WTC11 (cell line): ENCODE measurements at regions not wholly inside any gene's neighbourhood (a gene's known extent, or its start where the extent isn't known, plus 50 kb on each side); places are given as distances from the start of the nearest gene placed in this dataset.
"Not testable (repeated sequence)": the region's sequence is repeated elsewhere in the genome, so short reads cannot be mapped to it uniquely, and the experiment has no call there.

Source experiments
- CTCF ChIP-seq: fragments of 200-600 bp; IDR thresholded peaks from 2 replicates; pipeline ENCODE4 v1.8.0; 2022; ENCODE audit warnings: antibody characterized with exemption
- E2F1 ChIP-seq: sonication (generic); formaldehyde crosslinking; IDR thresholded peaks from 2 replicates; pipeline ENCODE4 v1.8.0; 2022; ENCODE audit warnings: mild to moderate bottlenecking, missing genetic modification reagents
- MLX ChIP-seq: sonication (generic); formaldehyde crosslinking; IDR thresholded peaks from 2 replicates; pipeline ENCODE4 v1.8.1; 2023; ENCODE audit warnings: mild to moderate bottlenecking, missing genetic modification reagents, moderate library complexity
- TF ChIP-seq, protein P1 (sequence below): sonication (generic); formaldehyde crosslinking; IDR thresholded peaks from 2 replicates; pipeline ENCODE4 v1.8.0; 2023; ENCODE audit warnings: mild to moderate bottlenecking, missing genetic modification reagents
- TF ChIP-seq, protein P2 (sequence below): sonication (generic); formaldehyde crosslinking; IDR thresholded peaks from 2 replicates; pipeline ENCODE4 v1.8.1; 2022; ENCODE audit warnings: mild to moderate bottlenecking, moderate library complexity, missing genetic modification reagents

DNA sequence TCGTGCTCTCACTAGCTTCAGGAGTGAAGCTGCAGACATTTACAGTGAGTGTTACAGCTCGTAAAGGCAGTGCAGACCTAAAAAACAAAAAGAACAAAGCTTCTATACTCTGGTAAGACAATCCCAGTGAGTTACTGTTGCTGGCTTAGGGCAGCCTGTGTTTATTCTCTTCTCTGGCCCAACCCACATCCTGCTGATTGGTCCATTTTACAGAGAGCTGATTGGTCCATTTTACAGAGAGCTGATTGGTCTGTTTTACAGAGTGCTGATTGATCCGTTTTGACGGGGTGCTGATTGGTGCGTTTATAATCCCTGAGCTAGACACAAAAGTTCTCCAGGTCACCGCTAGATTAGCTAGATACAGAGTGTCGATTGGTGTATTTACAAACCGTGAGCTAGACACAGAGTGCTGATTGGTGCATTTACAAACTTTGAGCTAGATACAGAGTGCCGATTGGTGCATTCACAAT is 158.0 kb downstream of the KLRB1 start:
- TF ChIP-seq, protein P1, sequence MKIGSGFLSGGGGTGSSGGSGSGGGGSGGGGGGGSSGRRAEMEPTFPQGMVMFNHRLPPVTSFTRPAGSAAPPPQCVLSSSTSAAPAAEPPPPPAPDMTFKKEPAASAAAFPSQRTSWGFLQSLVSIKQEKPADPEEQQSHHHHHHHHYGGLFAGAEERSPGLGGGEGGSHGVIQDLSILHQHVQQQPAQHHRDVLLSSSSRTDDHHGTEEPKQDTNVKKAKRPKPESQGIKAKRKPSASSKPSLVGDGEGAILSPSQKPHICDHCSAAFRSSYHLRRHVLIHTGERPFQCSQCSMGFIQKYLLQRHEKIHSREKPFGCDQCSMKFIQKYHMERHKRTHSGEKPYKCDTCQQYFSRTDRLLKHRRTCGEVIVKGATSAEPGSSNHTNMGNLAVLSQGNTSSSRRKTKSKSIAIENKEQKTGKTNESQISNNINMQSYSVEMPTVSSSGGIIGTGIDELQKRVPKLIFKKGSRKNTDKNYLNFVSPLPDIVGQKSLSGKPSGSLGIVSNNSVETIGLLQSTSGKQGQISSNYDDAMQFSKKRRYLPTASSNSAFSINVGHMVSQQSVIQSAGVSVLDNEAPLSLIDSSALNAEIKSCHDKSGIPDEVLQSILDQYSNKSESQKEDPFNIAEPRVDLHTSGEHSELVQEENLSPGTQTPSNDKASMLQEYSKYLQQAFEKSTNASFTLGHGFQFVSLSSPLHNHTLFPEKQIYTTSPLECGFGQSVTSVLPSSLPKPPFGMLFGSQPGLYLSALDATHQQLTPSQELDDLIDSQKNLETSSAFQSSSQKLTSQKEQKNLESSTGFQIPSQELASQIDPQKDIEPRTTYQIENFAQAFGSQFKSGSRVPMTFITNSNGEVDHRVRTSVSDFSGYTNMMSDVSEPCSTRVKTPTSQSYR (CRISPR knock-in tag): not testable (repeated sequence)
- TF ChIP-seq E2F1 (CRISPR knock-in tag); MLX (CRISPR knock-in tag); CTCF: not testable (repeated sequence)
- TF ChIP-seq, protein P2, sequence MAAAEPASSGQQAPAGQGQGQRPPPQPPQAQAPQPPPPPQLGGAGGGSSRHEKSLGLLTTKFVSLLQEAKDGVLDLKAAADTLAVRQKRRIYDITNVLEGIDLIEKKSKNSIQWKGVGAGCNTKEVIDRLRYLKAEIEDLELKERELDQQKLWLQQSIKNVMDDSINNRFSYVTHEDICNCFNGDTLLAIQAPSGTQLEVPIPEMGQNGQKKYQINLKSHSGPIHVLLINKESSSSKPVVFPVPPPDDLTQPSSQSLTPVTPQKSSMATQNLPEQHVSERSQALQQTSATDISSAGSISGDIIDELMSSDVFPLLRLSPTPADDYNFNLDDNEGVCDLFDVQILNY (CRISPR knock-in tag): not testable (repeated sequence)
